Tibial nerve (tissue), 4 donors: ENCODE measurements at regions not wholly inside any gene's neighbourhood (a gene's known extent, or its start where the extent isn't known, plus 50 kb on each side); places are given as distances from the start of the nearest gene placed in this dataset.

Experiments
- DNase-seq, 2 donors: peaks; one replicate each; pipeline ENCODE4 v3.0.0-alpha.2; 2019; ENCODE audit warnings: low spot score in 2 of 2
- H3K27ac ChIP-seq, 4 donors: fragments of 200-600 bp; sonication (generic) in 3 of 4; one replicate each; pipeline ENCODE4 v1.5.1; 2017 to 2019; ENCODE audit warnings: mild to moderate bottlenecking in 1 of 4
- H3K27me3 ChIP-seq, 2 donors: fragments of 200-600 bp; sonication (generic) in 1 of 2; one replicate each; pipeline versions ENCODE4 v1.5.1 to v1.6.0; 2017 to 2019
- H3K36me3 ChIP-seq, 3 donors: fragments of 200-600 bp; sonication (generic); one replicate each; pipeline ENCODE4 v1.5.1; 2018 to 2019
- H3K4me1 ChIP-seq, 4 donors: fragments of 200-600 bp; sonication (generic) in 3 of 4; one replicate each; pipeline ENCODE4 v1.5.1; 2017 to 2019
- H3K4me3 ChIP-seq, 4 donors: fragments of 200-600 bp; sonication (generic) in 3 of 4; one replicate each; pipeline ENCODE4 v1.5.1; 2017 to 2019; ENCODE audit warnings: mild to moderate bottlenecking in 1 of 4, moderate library complexity in 1 of 4
- H3K9me3 ChIP-seq, 4 donors: fragments of 200-600 bp; sonication (generic) in 3 of 4; one replicate each; pipeline ENCODE4 v1.5.1; 2017 to 2019
- CTCF ChIP-seq, 5 experiments: fragments of 200-600 bp in 3 of 5; fragments of 450-650 bp in 2 of 5; sonication (generic) in 3 of 5; IDR thresholded peaks; one replicate each; pipeline ENCODE4 v1.5.1; 2016 to 2019; ENCODE audit warnings: antibody characterized with exemption in 5 of 5, mild to moderate bottlenecking in 3 of 5, moderate library complexity in 2 of 5
- EP300 ChIP-seq, 2 donors: sonication (generic); formaldehyde crosslinking; IDR thresholded peaks; one replicate each; pipeline ENCODE4 v1.6.1; 2017; ENCODE audit warnings: antibody characterized with exemption in 2 of 2, mild to moderate bottlenecking in 1 of 2
- POLR2A ChIP-seq, 2 donors: fragments of 450-650 bp; IDR thresholded peaks; one replicate each; pipeline ENCODE4 v1.6.1; 2017; ENCODE audit warnings: antibody characterized with exemption in 2 of 2, mild to moderate bottlenecking in 2 of 2, moderate library complexity in 2 of 2
- WGBS, 2 donors: methylation state at CpG; one replicate each; pipeline ENCODE4 v1.1.5; 2018; 5-methylcytosine and 5-hydroxymethylcytosine counted together

GRCh38 chr2:41912337-41912736 is 135.5 kb upstream of the PKDCC start:
- Histone ChIP-seq H3K27me3 (no peaks in the 10 kb centered on the region), H3K4me1 (peaks cover 0 to 20% (median 2%) of the 10 kb centered on the region in 4 donors), H3K9me3 (no peaks in the 10 kb centered on the region), H3K4me3 (no peak overlapping the region), H3K27ac (no peak overlapping the region), H3K36me3 (no peaks in the 10 kb centered on the region)
- no peak for DNase-seq
- WGBS, 2 donors: 58 to 62% methylated on average over 3 of the region's 3 CpGs
- TF ChIP-seq CTCF (IDR thresholded peaks at IDR 0.05): no peak

- Histone ChIP-seq H3K4me1 (peaks cover 0 to 20% (median 2%) of the 10 kb centered on the region in 4 donors), H3K27ac (no peak overlapping the region), H3K27me3 (no peaks in the 10 kb centered on the region), H3K36me3 (no peaks in the 10 kb centered on the region), H3K9me3 (no peaks in the 10 kb centered on the region), H3K4me3 (no peak overlapping the region)
- no peak for TF ChIP-seq EP300 (IDR thresholded peaks at IDR 0.05)
- no peak for TF ChIP-seq POLR2A (IDR thresholded peaks at IDR 0.05)
- TF ChIP-seq CTCF (IDR thresholded peaks at IDR 0.05): no peak
- no peak for DNase-seq
- WGBS, 2 donors: 32 to 42% methylated on average over 2 of the region's 2 CpGs
These were observed 135.0 kb upstream of the PKDCC start for GRCh38 chr2:41912776-41913175.

GRCh38 chr2:41913311-41913710 is 134.5 kb upstream of the PKDCC start:
- no peaks in the 10 kb centered on the region for H3K9me3 ChIP-seq
- H3K27me3 ChIP-seq: no peaks in the 10 kb centered on the region
- DNase-seq: no peak
- H3K4me3 ChIP-seq: no peak overlapping the region
- H3K27ac ChIP-seq: no peak overlapping the region
- peaks cover 0 to 20% (median 2%) of the 10 kb centered on the region in 4 donors for H3K4me1 ChIP-seq
- TF ChIP-seq EP300 (IDR thresholded peaks at IDR 0.05) (no peak), POLR2A (IDR thresholded peaks at IDR 0.05) (no peak), CTCF (IDR thresholded peaks at IDR 0.05) (no peak)
- 72 to 76% methylated on average over 8 of the region's 8 CpGs for WGBS, 2 donors
- no peaks in the 10 kb centered on the region for H3K36me3 ChIP-seq

- H3K4me1 ChIP-seq: peaks cover 0 to 20% (median 2%) of the 10 kb centered on the region in 4 donors
- no peaks in the 10 kb centered on the region for H3K36me3 ChIP-seq
- WGBS, 2 donors: 81 to 87% methylated on average over 7 of the region's 7 CpGs
- TF ChIP-seq POLR2A (IDR thresholded peaks at IDR 0.05): no peak
- TF ChIP-seq CTCF (IDR thresholded peaks at IDR 0.05): no peak
- TF ChIP-seq EP300 (IDR thresholded peaks at IDR 0.05): no peak
- no peak overlapping the region for H3K4me3 ChIP-seq
- H3K27me3 ChIP-seq: no peaks in the 10 kb centered on the region
- no peak for DNase-seq
- no peaks in the 10 kb centered on the region for H3K9me3 ChIP-seq
- H3K27ac ChIP-seq: peak overlapping the region in 1 of 4 donors; percentile 39
These were observed 133.8 kb upstream of the PKDCC start for GRCh38 chr2:41913921-41914609.

GRCh38 chr2:41914936-41915335 is 132.9 kb upstream of the PKDCC start:
- Histone ChIP-seq H3K27me3 (no peaks in the 10 kb centered on the region), H3K4me1 (peaks cover 0 to 20% (median 2%) of the 10 kb centered on the region in 4 donors), H3K9me3 (no peaks in the 10 kb centered on the region), H3K4me3 (no peak overlapping the region), H3K36me3 (no peaks in the 10 kb centered on the region), H3K27ac (peak overlapping the region in 1 of 4 donors; percentile 31)
- DNase-seq: no peak
- TF ChIP-seq EP300 (IDR thresholded peaks at IDR 0.05): peak in 1 of 2 donors; percentile 60
- TF ChIP-seq POLR2A (IDR thresholded peaks at IDR 0.05): no peak
- TF ChIP-seq CTCF (IDR thresholded peaks at IDR 0.05): no peak
